Left cardiac atrium (tissue), 4 donors: ENCODE measurements at regions not wholly inside any gene's neighbourhood (a gene's known extent, or its start where the extent isn't known, plus 50 kb on each side); places are given as distances from the start of the nearest gene placed in this dataset.
"Not testable (repeated sequence)": the region's sequence is repeated elsewhere in the genome, so short reads cannot be mapped to it uniquely, and the experiment has no call there.

Experiments
- ATAC-seq, 2 donors: fragments of 200-7000 bp; cut with Tn5 transposase; one replicate each; pipeline ENCODE4 v1.9.1; 2020; ENCODE audit warnings: mild to moderate bottlenecking in 2 of 2, moderate library complexity in 2 of 2
- DNase-seq: peaks from one replicate; pipeline ENCODE4 v3.0.0-alpha.2; 2020
- intact Hi-C, 2 donors: fragments of 100-400 bp; cut with DNase I; formaldehyde crosslinking; loops; one replicate each; pipeline versions ENCODE4 v1.14.1 to v1.15.1; 2022 to 2023
- donor health status: DM: no; HTN: yes; CAD: no.
- donor health status: DM: no; HTN: yes; CAD: no; lungs with severe emphysema.
- donor health status: DM: yes; HTN: yes; CAD: no.
- donor health status: Dilated cardiomyopathy.

- no peak for ATAC-seq
- intact Hi-C loops: no loop called here
- no peak for DNase-seq
Observed at GRCh38 chr11:115643549-115644270, 139.5 kb upstream of the CADM1 start.

GRCh38 chr11:115642660-115643059 lies 138.4 kb upstream of the CADM1 start:
- intact Hi-C loops: no loop called here
- no peak for ATAC-seq
- DNase-seq: no peak

GRCh38 chr11:115637599-115638241 lies 133.5 kb upstream of the CADM1 start:
- intact Hi-C loops: no loop called here
- DNase-seq: no peak
- no peak for ATAC-seq

- ATAC-seq: no peak
- DNase-seq: no peak
- intact Hi-C loops: no loop called here
Observed at GRCh38 chr11:115636753-115637527, 132.7 kb upstream of the CADM1 start.

- intact Hi-C loops, DNase-seq, ATAC-seq: not testable (repeated sequence)
Observed at GRCh38 chr11:115633977-115634376, 129.8 kb upstream of the CADM1 start.

- intact Hi-C loops: no loop called here
- ATAC-seq (no peak), DNase-seq (no peak)
Observed at GRCh38 chr11:115632061-115632460, 127.8 kb upstream of the CADM1 start.

- no peak for ATAC-seq
- intact Hi-C loops: no loop called here
- no peak for DNase-seq
Observed at GRCh38 chr11:115631609-115632008, 127.4 kb upstream of the CADM1 start.

GRCh38 chr11:115630214-115630613 lies 126.0 kb upstream of the CADM1 start:
- intact Hi-C loops: no loop called here
- ATAC-seq: no peak
- no peak for DNase-seq

GRCh38 chr11:115629456-115630015 lies 125.3 kb upstream of the CADM1 start:
- ATAC-seq: no peak
- intact Hi-C loops: no loop called here
- DNase-seq: no peak

GRCh38 chr11:115627666-115628460 lies 123.6 kb upstream of the CADM1 start:
- no peak for DNase-seq
- intact Hi-C loops: no loop called here
- no peak for ATAC-seq

GRCh38 chr11:115627071-115627470 lies 122.9 kb upstream of the CADM1 start:
- ATAC-seq (no peak), DNase-seq (no peak)
- intact Hi-C loops: no loop called here

- no peak for DNase-seq
- ATAC-seq: no peak
- intact Hi-C loops: no loop called here
Observed at GRCh38 chr11:115626414-115626813, 122.2 kb upstream of the CADM1 start.

GRCh38 chr11:115625502-115625901 lies 121.3 kb upstream of the CADM1 start:
- intact Hi-C loops: no loop called here
- ATAC-seq: no peak
- no peak for DNase-seq

- intact Hi-C loops: no loop called here
- DNase-seq (no peak), ATAC-seq (no peak)
Observed at GRCh38 chr11:115624065-115624464, 119.8 kb upstream of the CADM1 start.

GRCh38 chr11:115623021-115623451 lies 118.8 kb upstream of the CADM1 start:
- ATAC-seq: peak; percentile 94 to 96
- DNase-seq: peak; percentile 88
- intact Hi-C loops: no loop called here

GRCh38 chr11:115618428-115618827 lies 114.2 kb upstream of the CADM1 start:
- DNase-seq (no peak), ATAC-seq (no peak)
- intact Hi-C loops: no loop called here

GRCh38 chr11:115617767-115618166 lies 113.6 kb upstream of the CADM1 start:
- ATAC-seq (no peak), DNase-seq (no peak)
- intact Hi-C loops: no loop called here

- ATAC-seq (peak in 1 of 2 donors; percentile 73), DNase-seq (peak; percentile 34)
- intact Hi-C loops: no loop called here
Observed at GRCh38 chr11:115616971-115617370, 112.8 kb upstream of the CADM1 start.

GRCh38 chr11:115613986-115614632 lies 109.9 kb upstream of the CADM1 start:
- DNase-seq (no peak), ATAC-seq (peak in 1 of 2 donors; percentile 42)
- intact Hi-C loops: no loop called here
